RWPE2 (cell line): ENCODE measurements at regions not wholly inside any gene's neighbourhood (a gene's known extent, or its start where the extent isn't known, plus 50 kb on each side); places are given as distances from the start of the nearest gene placed in this dataset.

ENCODE experiments used
- ATAC-seq: fragments of 200-7000 bp; cut with Tn5 transposase; 3 replicates; pipeline ENCODE4 v1.9.1; 2021; ENCODE audit warnings: low read depth
- DNase-seq: peaks from one replicate; pipeline ENCODE4 v3.0.0-alpha.2; 2020; ENCODE audit warnings: low spot score
- H3K27ac ChIP-seq: fragments of 450-650 bp; 2 replicates; pipeline ENCODE4 v1.5.1; 2017; ENCODE audit warnings: mild to moderate bottlenecking; ENCODE audit not compliant: poor library complexity, severe bottlenecking
- H3K27me3 ChIP-seq: fragments of 250-450 bp; sonication (Bioruptor Pico); 2 replicates; pipeline ENCODE4 v1.5.1; 2021; ENCODE audit warnings: mild to moderate bottlenecking, moderate library complexity; ENCODE audit not compliant: insufficient read depth, poor library complexity, severe bottlenecking
- H3K36me3 ChIP-seq: fragments of 250-450 bp; sonication (Bioruptor Pico); 2 replicates; pipeline ENCODE4 v1.5.1; 2020; ENCODE audit warnings: low read depth, mild to moderate bottlenecking, moderate library complexity
- H3K4me1 ChIP-seq: fragments of 250-450 bp; sonication (Bioruptor Pico); 2 replicates; pipeline ENCODE4 v1.5.1; 2021; ENCODE audit warnings: mild to moderate bottlenecking, moderate library complexity; ENCODE audit not compliant: insufficient read depth, poor library complexity, severe bottlenecking
- H3K4me3 ChIP-seq: fragments of 250-450 bp; sonication (Bioruptor Pico); 2 replicates; pipeline ENCODE4 v1.5.1; 2021; ENCODE audit warnings: mild to moderate bottlenecking, moderate library complexity; ENCODE audit not compliant: severe bottlenecking
- H3K9me3 ChIP-seq: fragments of 250-450 bp; sonication (Bioruptor Pico); 2 replicates; pipeline ENCODE4 v1.5.1; 2021; ENCODE audit warnings: mild to moderate bottlenecking, moderate library complexity; ENCODE audit not compliant: severe bottlenecking
- TF ChIP-seq, protein P1 (sequence below): fragments of 450-650 bp; IDR thresholded peaks from one replicate; pipeline ENCODE4 v1.5.1; 2017; ENCODE audit warnings: mild to moderate bottlenecking, moderate library complexity; ENCODE audit not compliant: poor library complexity, severe bottlenecking

DNA sequence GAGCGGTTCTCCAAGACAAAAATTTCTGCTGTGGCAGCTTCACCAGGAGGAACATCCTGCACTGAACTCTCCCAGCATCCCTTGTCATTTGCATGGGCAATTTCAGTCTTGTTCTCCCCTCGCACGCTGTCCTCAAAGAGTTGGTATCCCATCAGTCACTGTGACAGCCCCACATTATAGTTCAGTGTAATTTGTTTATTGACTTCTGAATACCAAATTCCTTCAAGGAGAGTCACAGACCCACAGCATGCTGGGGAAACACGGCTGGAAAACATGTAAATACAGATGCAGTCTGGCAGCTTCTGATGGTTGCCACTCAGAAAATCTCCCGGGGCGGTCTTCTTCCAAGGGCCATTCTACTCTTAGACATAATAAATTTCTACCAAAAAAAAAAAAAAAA, 151.0 kb upstream of the NEBL start:
- DNase-seq (no peak), ATAC-seq (peak; percentile 66; the same call in 2 of the 3 replicates)
- TF ChIP-seq, protein P1, sequence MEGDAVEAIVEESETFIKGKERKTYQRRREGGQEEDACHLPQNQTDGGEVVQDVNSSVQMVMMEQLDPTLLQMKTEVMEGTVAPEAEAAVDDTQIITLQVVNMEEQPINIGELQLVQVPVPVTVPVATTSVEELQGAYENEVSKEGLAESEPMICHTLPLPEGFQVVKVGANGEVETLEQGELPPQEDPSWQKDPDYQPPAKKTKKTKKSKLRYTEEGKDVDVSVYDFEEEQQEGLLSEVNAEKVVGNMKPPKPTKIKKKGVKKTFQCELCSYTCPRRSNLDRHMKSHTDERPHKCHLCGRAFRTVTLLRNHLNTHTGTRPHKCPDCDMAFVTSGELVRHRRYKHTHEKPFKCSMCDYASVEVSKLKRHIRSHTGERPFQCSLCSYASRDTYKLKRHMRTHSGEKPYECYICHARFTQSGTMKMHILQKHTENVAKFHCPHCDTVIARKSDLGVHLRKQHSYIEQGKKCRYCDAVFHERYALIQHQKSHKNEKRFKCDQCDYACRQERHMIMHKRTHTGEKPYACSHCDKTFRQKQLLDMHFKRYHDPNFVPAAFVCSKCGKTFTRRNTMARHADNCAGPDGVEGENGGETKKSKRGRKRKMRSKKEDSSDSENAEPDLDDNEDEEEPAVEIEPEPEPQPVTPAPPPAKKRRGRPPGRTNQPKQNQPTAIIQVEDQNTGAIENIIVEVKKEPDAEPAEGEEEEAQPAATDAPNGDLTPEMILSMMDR, result no peak
- Histone ChIP-seq H3K27me3 (no peaks in the 10 kb centered on the region), H3K36me3 (0 out of 2 replicates have a peak, but pooled peaks cover 3% of the 10 kb centered on the region), H3K4me3 (no peak overlapping the region), H3K27ac (no peak overlapping the region), H3K4me1 (peaks cover 5% of the 10 kb centered on the region), H3K9me3 (peaks cover 3% of the 10 kb centered on the region)

DNA sequence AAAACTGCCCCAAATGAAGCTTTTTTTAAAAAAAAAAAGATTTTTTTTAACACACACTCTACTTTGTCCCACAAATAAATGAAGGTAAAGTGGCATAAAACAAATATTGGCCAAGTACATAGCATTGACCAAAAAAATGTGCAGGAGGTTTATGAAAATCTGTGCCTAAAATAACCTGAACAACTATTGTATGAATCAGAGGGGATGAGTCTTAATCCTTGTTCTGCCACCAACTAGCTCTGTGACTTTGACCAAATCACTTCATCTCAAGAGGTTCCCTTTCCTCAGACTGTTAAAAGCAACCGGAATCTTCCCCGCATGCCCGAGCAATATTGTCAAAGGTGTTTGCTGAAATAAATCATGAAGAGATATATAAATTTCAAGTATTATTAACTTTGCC, 150.4 kb upstream of the NEBL start:
- 0 out of 2 replicates have a peak, but pooled peaks cover 3% of the 10 kb centered on the region for H3K36me3 ChIP-seq
- H3K27me3 ChIP-seq, result no peaks in the 10 kb centered on the region
- ATAC-seq, result no peak
- no peak for DNase-seq
- peaks cover 5% of the 10 kb centered on the region for H3K4me1 ChIP-seq
- TF ChIP-seq, protein P1, result no peak
- peaks cover 3% of the 10 kb centered on the region for H3K9me3 ChIP-seq
- H3K27ac ChIP-seq, result no peak overlapping the region
- no peak overlapping the region for H3K4me3 ChIP-seq

DNA sequence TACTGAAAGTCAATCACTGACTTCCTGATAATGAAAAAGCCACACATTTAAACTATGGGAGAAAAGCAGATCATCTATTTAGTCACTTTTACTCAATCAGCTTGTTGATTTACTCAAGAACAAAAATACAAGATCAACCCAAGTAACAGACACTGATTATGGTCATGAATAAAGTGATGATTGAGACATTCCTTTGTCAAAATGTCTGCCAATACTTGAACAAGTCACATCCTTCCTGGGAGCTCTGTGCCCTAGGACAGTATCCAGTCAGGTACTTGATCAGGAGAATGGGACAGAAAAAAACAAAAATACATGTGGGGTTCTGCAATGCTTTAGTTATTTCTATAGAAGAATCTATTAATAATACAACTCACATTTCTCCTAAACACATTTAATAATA, 150.0 kb upstream of the NEBL start:
- no peak for DNase-seq
- Histone ChIP-seq H3K4me1 (peaks cover 5% of the 10 kb centered on the region), H3K27ac (no peak overlapping the region), H3K36me3 (0 out of 2 replicates have a peak, but pooled peaks cover 3% of the 10 kb centered on the region), H3K9me3 (peaks cover 3% of the 10 kb centered on the region), H3K27me3 (no peaks in the 10 kb centered on the region), H3K4me3 (no peak overlapping the region)
- ATAC-seq, result no peak
- TF ChIP-seq, protein P1, result no peak

DNA sequence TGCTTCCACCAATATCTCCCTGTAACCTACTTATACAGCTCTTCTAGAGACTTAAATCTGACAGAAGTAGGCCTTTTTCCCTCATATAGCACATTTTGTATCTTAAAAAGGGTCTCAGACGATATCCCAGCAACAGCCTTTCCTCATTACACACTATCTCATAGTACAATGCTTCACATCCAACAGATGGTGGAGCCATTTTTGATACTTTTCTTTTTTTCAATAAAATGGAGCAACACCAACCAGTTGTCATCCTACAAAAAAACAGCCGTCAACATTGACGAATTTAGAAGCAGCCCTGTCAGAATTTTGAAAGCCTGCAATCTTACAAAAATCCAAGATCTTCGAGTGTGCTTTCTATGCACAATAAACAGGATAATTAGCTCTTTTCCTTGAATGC, 145.9 kb upstream of the NEBL start:
- no peak overlapping the region for H3K4me3 ChIP-seq
- DNase-seq, result no peak
- H3K4me1 ChIP-seq, result peaks cover 4% of the 10 kb centered on the region
- H3K27me3 ChIP-seq, result no peaks in the 10 kb centered on the region
- H3K27ac ChIP-seq, result no peak overlapping the region
- no peak for ATAC-seq
- TF ChIP-seq, protein P1, result no peak
- no peaks in the 10 kb centered on the region for H3K36me3 ChIP-seq
- H3K9me3 ChIP-seq, result no peaks in the 10 kb centered on the region

DNA sequence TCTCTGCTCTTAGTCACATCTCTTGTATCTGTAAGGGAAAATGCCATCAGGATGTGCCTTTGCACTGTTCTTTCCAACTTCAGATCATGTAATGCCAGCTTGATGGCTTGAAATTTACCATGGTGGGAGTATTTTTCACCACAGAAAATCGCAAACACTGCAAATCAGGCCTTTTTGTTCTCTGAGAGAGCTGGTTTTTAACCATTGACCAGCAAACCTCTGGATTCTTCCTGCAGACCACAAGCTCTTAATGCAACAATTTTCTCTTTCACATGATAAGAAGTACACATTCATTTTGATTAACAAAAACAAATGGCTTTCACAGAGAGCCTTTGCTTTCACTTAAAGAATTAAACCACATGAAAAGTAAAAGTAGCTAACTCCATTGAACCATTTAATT, 145.4 kb upstream of the NEBL start:
- DNase-seq, result no peak
- no peak for ATAC-seq
- TF ChIP-seq, protein P1, result no peak

More for the DNA sequence above, 145.4 kb upstream of the NEBL start:
- no peaks in the 10 kb centered on the region for H3K36me3 ChIP-seq
- no peak overlapping the region for H3K27ac ChIP-seq
- H3K4me1 ChIP-seq, result no peaks in the 10 kb centered on the region
- H3K4me3 ChIP-seq, result no peak overlapping the region
- H3K9me3 ChIP-seq, result no peaks in the 10 kb centered on the region
- no peaks in the 10 kb centered on the region for H3K27me3 ChIP-seq
